WTC11 (cell line): ENCODE measurements at regions not wholly inside any gene's neighbourhood (a gene's known extent, or its start where the extent isn't known, plus 50 kb on each side); places are given as distances from the start of the nearest gene placed in this dataset.

ENCODE experiments used
- ATAC-seq: fragments of 200-7000 bp; cut with Tn5 transposase; 2 replicates; pipeline ENCODE4 v1.10.0; 2021; ENCODE audit warnings: mild to moderate bottlenecking, moderate library complexity
- CTCF ChIA-PET: fragments of 300-600 bp; sonication (Branson Sonifier 250); formaldehyde crosslinking; loops from one replicate; lab custom pipeline; 2021; ENCODE audit warnings: antibody characterized with exemption; lab: Charles Lee
- POLR2A ChIA-PET: fragments of 350-600 bp; sonication (Branson Sonifier 250); formaldehyde crosslinking; loops from one replicate; lab custom pipeline; 2021; ENCODE audit warnings: antibody characterized with exemption; lab: Charles Lee
- DNase-seq: peaks from one replicate; pipeline ENCODE4 v3.0.0; 2021; ENCODE audit warnings: low spot score
- H3K27ac Mint-ChIP-seq: 2 replicates; pipeline ENCODE4 v1.8.0; 2021; ENCODE audit warnings: mixed read lengths
- H3K27me3 Mint-ChIP-seq: 2 replicates; pipeline ENCODE4 v1.8.0; 2021; ENCODE audit warnings: low read depth, mild to moderate bottlenecking, moderate library complexity, mixed read lengths
- H3K36me3 Mint-ChIP-seq: 2 replicates; pipeline ENCODE4 v1.8.0; 2021; ENCODE audit warnings: mixed read lengths
- H3K4me1 Mint-ChIP-seq: 2 replicates; pipeline ENCODE4 v1.8.0; 2022; ENCODE audit warnings: mixed read lengths
- H3K4me3 Mint-ChIP-seq: 2 replicates; pipeline ENCODE4 v1.8.0; 2021; ENCODE audit warnings: mild to moderate bottlenecking, moderate library complexity, mixed read lengths
- H3K9me3 Mint-ChIP-seq: 2 replicates; pipeline ENCODE4 v1.8.0; 2021; ENCODE audit warnings: mixed read lengths
- ARID4B ChIP-seq: sonication (generic); formaldehyde crosslinking; IDR thresholded peaks from 2 replicates; pipeline ENCODE4 v1.8.0; 2023; ENCODE audit warnings: missing genetic modification reagents, mild to moderate bottlenecking, borderline replicate concordance
- EMX1 ChIP-seq: fragments of 250-450 bp; sonication (Bioruptor Pico); IDR thresholded peaks from 2 replicates; pipeline ENCODE4 v1.8.0; 2021; ENCODE audit warnings: mild to moderate bottlenecking
- ETV6 ChIP-seq: sonication (generic); formaldehyde crosslinking; IDR thresholded peaks from 2 replicates; pipeline ENCODE4 v1.8.1; 2022; ENCODE audit warnings: mild to moderate bottlenecking, missing genetic modification reagents
- FOXJ3 ChIP-seq: sonication (generic); formaldehyde crosslinking; IDR thresholded peaks from 2 replicates; pipeline ENCODE4 v1.9.0; 2021; ENCODE audit warnings: missing genetic modification reagents, mild to moderate bottlenecking, borderline replicate concordance
- GABPB1 ChIP-seq: sonication (generic); formaldehyde crosslinking; IDR thresholded peaks from 2 replicates; pipeline ENCODE4 v1.8.1; 2023; ENCODE audit warnings: mild to moderate bottlenecking, missing genetic modification reagents
- MLX ChIP-seq: sonication (generic); formaldehyde crosslinking; IDR thresholded peaks from 2 replicates; pipeline ENCODE4 v1.8.1; 2023; ENCODE audit warnings: mild to moderate bottlenecking, missing genetic modification reagents, moderate library complexity
- MYBL2 ChIP-seq: sonication (generic); formaldehyde crosslinking; IDR thresholded peaks from 2 replicates; pipeline ENCODE4 v1.8.1; 2023; ENCODE audit warnings: mild to moderate bottlenecking, moderate library complexity, missing genetic modification reagents
- NFATC4 ChIP-seq: fragments of 250-450 bp; sonication (Bioruptor Pico); IDR thresholded peaks from 2 replicates; pipeline ENCODE4 v1.9.0; 2021; ENCODE audit warnings: mild to moderate bottlenecking
- NFYB ChIP-seq: sonication (generic); formaldehyde crosslinking; conservative IDR thresholded peaks from 2 replicates; pipeline ENCODE4 v1.8.0; 2022; ENCODE audit warnings: low read depth, missing genetic modification reagents
- NR3C1 ChIP-seq: sonication (generic); formaldehyde crosslinking; conservative IDR thresholded peaks from 2 replicates; pipeline ENCODE4 v1.8.1; 2023; ENCODE audit warnings: low read depth, mild to moderate bottlenecking, missing genetic modification reagents
- SMAD3 ChIP-seq: sonication (generic); formaldehyde crosslinking; IDR thresholded peaks from 2 replicates; pipeline ENCODE4 v1.8.0; 2022; ENCODE audit warnings: missing genetic modification reagents, mild to moderate bottlenecking, borderline replicate concordance
- SMAD4 ChIP-seq: sonication (generic); formaldehyde crosslinking; IDR thresholded peaks from 2 replicates; pipeline ENCODE4 v1.8.0; 2022; ENCODE audit warnings: mild to moderate bottlenecking, missing genetic modification reagents
- SOX15 ChIP-seq: fragments of 250-450 bp; sonication (Bioruptor Pico); IDR thresholded peaks from 2 replicates; pipeline ENCODE4 v1.9.0; 2021; ENCODE audit warnings: mild to moderate bottlenecking
- STAT6 ChIP-seq: sonication (generic); formaldehyde crosslinking; conservative IDR thresholded peaks from 2 replicates; pipeline ENCODE4 v1.8.1; 2023; ENCODE audit warnings: mild to moderate bottlenecking, low read depth, missing genetic modification reagents, moderate library complexity
- TEAD4 ChIP-seq: sonication (generic); formaldehyde crosslinking; IDR thresholded peaks from 2 replicates; pipeline ENCODE4 v1.8.0; 2022; ENCODE audit warnings: mild to moderate bottlenecking, missing genetic modification reagents
- ZMAT4 ChIP-seq: fragments of 250-450 bp; sonication (Bioruptor Pico); IDR thresholded peaks from 2 replicates; pipeline ENCODE4 v1.9.0; 2021; ENCODE audit warnings: mild to moderate bottlenecking
- ZNF671 ChIP-seq: fragments of 250-450 bp; sonication (Bioruptor Pico); IDR thresholded peaks from 2 replicates; pipeline ENCODE4 v1.8.0; 2021; ENCODE audit warnings: mild to moderate bottlenecking
- ZSCAN18 ChIP-seq: fragments of 250-450 bp; sonication (Bioruptor Pico); IDR thresholded peaks from 2 replicates; pipeline ENCODE4 v2.1.2; 2022; ENCODE audit warnings: mild to moderate bottlenecking, moderate library complexity

GRCh38 chr4:15345134-15345533, 82.7 kb upstream of the C1QTNF7 start:
- Mint-ChIP-seq H3K4me1 (peaks cover 11% of the 10 kb centered on the region), H3K36me3 (no peaks in the 10 kb centered on the region), H3K27ac (no peak overlapping the region), H3K4me3 (no peak overlapping the region), H3K27me3 (no peaks in the 10 kb centered on the region), H3K9me3 (no peaks in the 10 kb centered on the region)
- ATAC-seq (peak; percentile 71), DNase-seq (no peak)
- ChIA-PET CTCF (no interaction called here), POLR2A (no interaction called here)
- TF ChIP-seq TEAD4 (CRISPR knock-in tag) = no peak

- no peak overlapping the region for H3K4me3 Mint-ChIP-seq
- no peak for ATAC-seq
- ChIA-PET CTCF (no interaction called here), POLR2A (no interaction called here)
- no peaks in the 10 kb centered on the region for H3K36me3 Mint-ChIP-seq
- H3K27me3 Mint-ChIP-seq = no peaks in the 10 kb centered on the region
- no peak for DNase-seq
- H3K9me3 Mint-ChIP-seq = no peaks in the 10 kb centered on the region
- no peak overlapping the region for H3K27ac Mint-ChIP-seq
- peaks cover 11% of the 10 kb centered on the region for H3K4me1 Mint-ChIP-seq
- TF ChIP-seq NFATC4 = no peak
- no peak for TF ChIP-seq STAT6
- TF ChIP-seq GABPB1 (CRISPR knock-in tag) = no peak
- TF ChIP-seq ZNF671 (CRISPR knock-in tag) = no peak
- no peak for TF ChIP-seq NFYB
- TF ChIP-seq SMAD3 (CRISPR knock-in tag) = no peak
- no peak for TF ChIP-seq SMAD4 (CRISPR knock-in tag)
- TF ChIP-seq MYBL2 (CRISPR knock-in tag) = no peak
- TF ChIP-seq SOX15 (CRISPR knock-in tag) = no peak
- no peak for TF ChIP-seq MLX (CRISPR knock-in tag)
- TF ChIP-seq NR3C1 (CRISPR knock-in tag) = no peak
- TF ChIP-seq EMX1 = no peak
- no peak for TF ChIP-seq ZSCAN18 (CRISPR knock-in tag)
- TF ChIP-seq ARID4B (CRISPR knock-in tag) = no peak
- no peak for TF ChIP-seq FOXJ3 (CRISPR knock-in tag)
- no peak for TF ChIP-seq ZMAT4 (CRISPR knock-in tag)
- no peak for TF ChIP-seq ETV6 (CRISPR knock-in tag)
- TF ChIP-seq, all 79 proteins: peak for 0
Measured at GRCh38 chr4:15348236-15348635, 79.6 kb upstream of the C1QTNF7 start.
